Body of pancreas (tissue), 4 donors: ENCODE measurements at regions not wholly inside any gene's neighbourhood (a gene's known extent, or its start where the extent isn't known, plus 50 kb on each side); places are given as distances from the start of the nearest gene placed in this dataset.

Experiments used
- POLR2A ChIP-seq, 3 donors: fragments of 450-650 bp; IDR thresholded peaks; one replicate each; pipeline ENCODE4 v1.6.1; 2016; ENCODE audit warnings: antibody characterized with exemption in 3 of 3, mild to moderate bottlenecking in 2 of 3
- TF ChIP-seq, protein P1 (sequence below), 7 experiments: fragments of 450-650 bp in 4 of 7; fragments of 200-600 bp in 3 of 7; sonication (generic) in 3 of 7; IDR thresholded peaks; one replicate each; pipeline ENCODE4 v1.5.1; 2016 to 2019; ENCODE audit warnings: antibody characterized with exemption in 7 of 7

- TF ChIP-seq, protein P1, sequence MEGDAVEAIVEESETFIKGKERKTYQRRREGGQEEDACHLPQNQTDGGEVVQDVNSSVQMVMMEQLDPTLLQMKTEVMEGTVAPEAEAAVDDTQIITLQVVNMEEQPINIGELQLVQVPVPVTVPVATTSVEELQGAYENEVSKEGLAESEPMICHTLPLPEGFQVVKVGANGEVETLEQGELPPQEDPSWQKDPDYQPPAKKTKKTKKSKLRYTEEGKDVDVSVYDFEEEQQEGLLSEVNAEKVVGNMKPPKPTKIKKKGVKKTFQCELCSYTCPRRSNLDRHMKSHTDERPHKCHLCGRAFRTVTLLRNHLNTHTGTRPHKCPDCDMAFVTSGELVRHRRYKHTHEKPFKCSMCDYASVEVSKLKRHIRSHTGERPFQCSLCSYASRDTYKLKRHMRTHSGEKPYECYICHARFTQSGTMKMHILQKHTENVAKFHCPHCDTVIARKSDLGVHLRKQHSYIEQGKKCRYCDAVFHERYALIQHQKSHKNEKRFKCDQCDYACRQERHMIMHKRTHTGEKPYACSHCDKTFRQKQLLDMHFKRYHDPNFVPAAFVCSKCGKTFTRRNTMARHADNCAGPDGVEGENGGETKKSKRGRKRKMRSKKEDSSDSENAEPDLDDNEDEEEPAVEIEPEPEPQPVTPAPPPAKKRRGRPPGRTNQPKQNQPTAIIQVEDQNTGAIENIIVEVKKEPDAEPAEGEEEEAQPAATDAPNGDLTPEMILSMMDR (IDR thresholded peaks at IDR 0.05): no peak
- TF ChIP-seq POLR2A (IDR thresholded peaks at IDR 0.05): no peak
Observed at GRCh38 chr2:39875914-39876267, 96.8 kb upstream of the THUMPD2 start.
